NCI-H1436 (cell line): ENCODE measurements at regions not wholly inside any gene's neighbourhood (a gene's known extent, or its start where the extent isn't known, plus 50 kb on each side); places are given as distances from the start of the nearest gene placed in this dataset.
"Not testable (repeated sequence)": the region's sequence is repeated elsewhere in the genome, so short reads cannot be mapped to it uniquely, and the experiment has no call there.

Experiments used
- DNase-seq: peaks from one replicate; lab custom pipeline; 2025; lab: John Stamatoyannopoulos, UW

- DNase-seq = no peak
Measured at GRCh38 chr13:112174476-112175110, 107.6 kb downstream of the SOX1 start.

- no peak for DNase-seq
Measured at GRCh38 chr13:112175162-112176075, 108.5 kb downstream of the SOX1 start.

- DNase-seq = not testable (repeated sequence)
Measured at GRCh38 chr13:112176141-112177119, 109.5 kb downstream of the SOX1 start.

GRCh38 chr13:112177450-112178288 lies 110.7 kb downstream of the SOX1 start:
- DNase-seq = no peak

GRCh38 chr13:112178769-112179168 lies 111.8 kb downstream of the SOX1 start:
- no peak for DNase-seq

- no peak for DNase-seq
Measured at GRCh38 chr13:112179421-112179820, 112.5 kb downstream of the SOX1 start.

GRCh38 chr13:112179995-112180394 lies 113.0 kb downstream of the SOX1 start:
- DNase-seq = no peak

- DNase-seq = peak; percentile 69
Measured at GRCh38 chr13:112181336-112182067, 114.6 kb downstream of the SOX1 start.

GRCh38 chr13:112182251-112182650 lies 115.3 kb downstream of the SOX1 start:
- no peak for DNase-seq

- peak; percentile 6 for DNase-seq
Measured at GRCh38 chr13:112182846-112183531, 116.0 kb downstream of the SOX1 start.

GRCh38 chr13:112183532-112184090 lies 116.7 kb downstream of the SOX1 start:
- no peak for DNase-seq

GRCh38 chr13:112184261-112184660 lies 117.3 kb downstream of the SOX1 start:
- no peak for DNase-seq

- DNase-seq = no peak
Measured at GRCh38 chr13:112184851-112185371, 118.0 kb downstream of the SOX1 start.

- no peak for DNase-seq
Measured at GRCh38 chr13:112185466-112185865, 118.5 kb downstream of the SOX1 start.

GRCh38 chr13:112186091-112186490 lies 119.1 kb downstream of the SOX1 start:
- no peak for DNase-seq

GRCh38 chr13:112187527-112188297 lies 120.8 kb downstream of the SOX1 start:
- DNase-seq = no peak

- DNase-seq = no peak
Measured at GRCh38 chr13:112188298-112188610, 121.3 kb downstream of the SOX1 start.

GRCh38 chr13:112193463-112194166 lies 126.7 kb downstream of the SOX1 start:
- no peak for DNase-seq
